ENCODE measurements at regions not wholly inside any gene's neighbourhood (a gene's known extent, or its start where the extent isn't known, plus 50 kb on each side); places are given as distances from the start of the nearest gene placed in this dataset.

DNA sequence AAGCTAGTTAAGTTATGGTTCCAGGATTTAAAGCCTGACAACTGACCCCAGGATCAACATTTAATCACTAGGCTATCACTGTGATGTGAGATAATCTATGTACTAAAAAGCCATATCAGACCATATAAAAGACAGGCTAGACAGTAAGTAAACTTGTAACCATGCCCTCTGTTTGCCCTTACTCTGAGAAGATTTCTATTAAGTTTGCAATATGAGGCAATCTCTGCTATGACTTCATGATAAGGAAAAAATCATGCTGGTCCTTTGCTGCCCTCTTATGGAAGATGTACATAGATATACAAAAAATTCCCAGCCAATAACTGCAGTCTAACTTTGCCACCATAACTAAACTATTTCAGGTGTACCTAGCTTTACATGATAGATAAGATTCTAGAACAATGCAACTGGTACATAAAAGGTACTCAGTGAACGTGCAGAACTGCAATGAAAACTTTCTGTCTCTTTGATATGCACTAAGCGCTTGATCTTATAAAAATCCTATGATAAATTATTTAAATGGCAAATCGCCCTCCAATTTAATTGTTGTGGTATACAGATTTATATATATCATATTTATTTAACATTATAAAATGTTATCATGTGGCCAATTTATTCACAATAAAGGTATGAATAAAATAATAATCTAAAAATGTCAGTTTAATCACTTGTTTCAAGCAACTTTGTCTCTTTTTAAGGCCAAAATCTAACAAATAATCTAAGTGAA, 70.5 kb downstream of the FAM217A start:
- no peak for DNase-seq (ENCODE audit: low read depth)

DNA sequence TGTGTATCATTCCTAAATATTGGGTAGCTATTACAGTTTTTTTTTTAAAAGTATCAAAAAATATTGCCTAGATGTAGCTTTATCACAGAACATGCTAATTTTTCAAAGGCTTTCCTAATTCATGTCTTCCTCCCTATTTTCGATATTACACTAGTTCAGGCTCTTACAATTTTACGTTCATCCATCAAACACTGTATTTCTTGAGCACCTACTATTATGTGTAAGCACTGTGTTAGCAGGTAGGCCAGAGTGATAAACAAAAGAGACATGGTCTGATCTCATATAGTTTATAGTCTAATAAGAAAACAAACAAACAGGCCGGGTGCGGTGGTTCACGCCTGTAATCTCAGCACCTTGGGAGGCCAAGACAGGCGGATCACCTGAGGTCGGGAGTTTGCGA, 69.5 kb downstream of the FAM217A start:
- DNase-seq (ENCODE audit: low read depth): no peak

DNA sequence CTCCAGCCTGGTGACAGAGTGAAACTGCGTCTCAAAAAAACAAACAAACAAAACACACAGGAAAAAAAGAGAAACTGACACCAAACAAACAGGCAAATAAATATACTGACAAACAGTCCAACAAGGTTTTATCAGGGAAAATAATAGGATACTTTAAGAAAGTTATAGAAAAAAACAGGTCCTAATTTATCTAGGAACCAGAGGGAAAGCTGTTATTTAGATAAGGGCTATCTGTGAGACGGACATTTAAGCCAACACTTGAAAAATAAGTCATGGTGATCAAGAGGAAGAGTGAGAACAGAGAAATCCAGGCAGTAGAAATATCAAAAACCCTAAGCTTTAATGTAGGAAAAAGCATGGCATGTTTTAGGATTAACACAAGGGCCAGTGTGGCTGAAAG, 68.9 kb downstream of the FAM217A start:
- DNase-seq (ENCODE audit: low read depth): no peak

DNA sequence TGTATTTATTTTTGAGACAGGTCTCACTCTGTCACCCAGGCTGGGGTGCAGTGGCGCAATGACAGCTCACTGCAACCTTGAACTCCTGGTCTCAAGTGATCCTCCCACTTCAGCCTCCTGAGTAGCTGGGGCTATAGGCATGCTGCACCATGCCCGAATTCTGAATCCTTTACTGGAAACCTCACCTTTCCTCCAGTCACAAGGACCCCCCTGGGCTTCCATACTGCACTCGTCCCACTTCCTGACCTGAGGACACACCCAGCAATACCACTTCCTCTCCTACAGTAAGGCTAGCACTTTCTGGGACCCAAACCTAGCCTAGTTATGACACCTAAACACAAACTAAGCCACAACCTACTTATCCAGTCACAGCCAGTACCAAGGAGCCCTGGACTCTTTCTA, 68.2 kb downstream of the FAM217A start:
- no peak for DNase-seq (ENCODE audit: low read depth)

DNA sequence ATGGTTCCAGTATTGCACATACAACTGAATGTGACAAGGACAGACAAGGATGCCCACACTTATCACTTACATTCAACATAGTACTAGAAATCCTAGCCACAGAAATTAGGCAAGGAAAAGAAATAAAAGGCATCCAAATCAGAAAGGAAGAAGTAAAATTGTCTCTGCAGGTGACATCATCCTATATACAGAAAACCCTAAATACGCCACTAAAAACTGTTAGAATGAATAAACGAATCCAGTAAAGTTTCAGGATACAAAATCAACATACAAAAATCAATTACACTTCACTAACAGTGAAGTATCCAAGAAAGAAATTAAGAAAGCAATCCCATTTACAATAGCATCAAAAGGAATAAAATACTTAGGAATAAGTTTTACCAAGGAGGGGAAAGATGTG, 66.1 kb downstream of the FAM217A start:
- no peak for DNase-seq (ENCODE audit: low read depth)

DNA sequence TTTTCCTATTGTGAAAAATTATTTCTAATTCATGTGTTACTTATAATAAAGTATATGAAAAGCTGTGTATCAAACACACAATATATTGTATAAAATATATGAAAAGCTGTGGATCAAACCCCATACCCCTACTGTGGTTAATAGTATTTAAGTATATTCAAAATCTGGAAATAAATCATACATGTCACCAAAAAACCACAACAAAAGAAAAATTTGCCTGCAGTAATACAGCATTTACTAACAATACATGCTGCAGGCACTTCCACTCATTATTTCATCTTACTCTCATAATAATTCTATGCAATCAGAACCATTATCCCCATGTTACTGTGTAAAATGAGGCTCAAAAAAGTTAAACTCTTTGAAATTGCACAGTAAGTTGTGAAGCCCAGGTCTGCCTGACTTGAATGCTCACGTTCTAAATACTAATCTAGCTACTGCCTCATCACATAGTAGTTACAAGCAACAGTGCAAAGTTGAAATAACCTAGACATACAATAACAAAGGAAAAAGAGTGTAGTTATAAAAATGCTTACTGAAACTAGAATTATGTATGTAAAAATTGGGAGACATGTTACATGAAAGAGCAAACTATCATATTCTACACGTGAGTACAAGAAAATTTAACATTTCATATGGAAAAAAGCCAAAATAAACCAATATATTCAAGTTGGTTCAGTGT, 61.7 kb downstream of the FAM217A start:
- DNase-seq (ENCODE audit: low read depth): no peak

DNA sequence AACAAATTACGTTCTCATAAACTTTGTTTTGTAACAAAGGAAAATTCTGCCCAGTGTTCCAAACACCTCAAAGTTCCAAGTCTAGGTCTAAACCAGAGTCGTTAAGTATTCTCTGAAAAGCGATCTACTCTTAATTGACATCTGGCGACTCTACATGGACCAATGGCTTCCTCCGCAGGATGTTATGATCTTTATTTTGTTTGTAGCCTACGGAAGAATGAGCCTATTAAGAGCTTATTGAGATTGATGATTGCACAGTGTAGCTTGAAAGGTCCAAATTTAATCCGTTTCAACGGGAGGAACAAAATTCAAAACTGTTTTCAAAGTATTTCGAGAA, 61.1 kb downstream of the FAM217A start:
- no peak for DNase-seq (ENCODE audit: low read depth)

DNA sequence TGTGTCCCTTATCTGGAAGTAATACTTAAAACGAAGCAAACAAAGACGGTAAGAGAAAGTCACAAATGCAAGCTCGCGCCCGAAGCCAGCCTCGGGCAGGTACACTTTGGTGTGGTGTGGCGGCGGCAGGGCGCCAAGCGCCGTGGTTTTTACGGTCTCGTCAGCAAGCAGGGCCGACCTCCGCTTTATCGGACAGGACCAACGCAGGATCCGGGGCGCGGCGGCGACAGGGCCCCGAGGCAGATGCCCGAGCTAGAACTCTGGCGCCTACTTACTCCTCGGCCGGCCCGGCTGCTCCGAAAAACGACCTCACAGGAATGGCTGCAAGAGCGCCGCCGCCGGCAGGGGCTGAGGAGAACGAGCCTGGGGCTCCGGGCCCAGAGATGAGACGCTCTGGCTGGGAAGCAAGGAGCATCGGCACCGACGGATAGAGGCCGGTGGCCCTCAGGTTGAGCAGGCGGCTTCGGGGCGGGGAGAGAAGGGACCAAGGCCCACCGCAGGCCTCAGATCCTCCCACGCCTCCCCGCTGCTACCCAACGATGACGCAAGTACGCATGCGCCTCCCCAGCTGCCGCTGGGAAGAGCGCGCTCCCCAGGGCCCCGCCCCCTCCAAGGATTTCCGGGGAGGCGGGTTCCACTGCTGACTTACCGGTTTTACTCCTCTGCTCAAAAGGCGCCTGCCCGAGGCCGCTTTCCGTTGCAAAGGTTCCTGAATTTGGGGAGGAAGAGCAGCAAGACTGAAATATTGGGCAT, 60.6 kb downstream of the FAM217A start:
- peak; percentile 95 for DNase-seq (ENCODE audit: low read depth)
